SK-N-SH (cell line): ENCODE measurements at regions not wholly inside any gene's neighbourhood (a gene's known extent, or its start where the extent isn't known, plus 50 kb on each side); places are given as distances from the start of the nearest gene placed in this dataset.

Experiments
- CTCF ChIA-PET: fragments of 300-600, 350-600 bp; formaldehyde crosslinking; extraction: SDS; loops from one replicate; lab custom pipeline; 2021; lab: Yijun Ruan, JAX
- POLR2A ChIA-PET: fragments of 350-600 bp; sonication (Branson Sonifier 250); formaldehyde crosslinking; extraction: SDS; loops from one replicate; lab custom pipeline; 2020; ENCODE audit warnings: antibody characterized with exemption, inconsistent platforms; lab: Yijun Ruan, JAX
- DNase-seq: peaks from one replicate; pipeline ENCODE4 v3.0.0; 2012
- H2AFZ ChIP-seq: fragments of 200-600 bp; sonication (generic); 2 replicates; pipeline ENCODE4 v1.8.1; 2016; ENCODE audit warnings: antibody characterized with exemption, mild to moderate bottlenecking, low read depth
- H3F3A ChIP-seq: fragments of 200-600 bp; sonication (generic); replicated peaks from 2 replicates; pipeline ENCODE3; 2016; ENCODE audit warnings: antibody characterized with exemption, mild to moderate bottlenecking; ENCODE audit not compliant: insufficient read depth
- H3K27ac ChIP-seq, 2 experiments: fragments of 200-500 bp in 1 of 2; fragments of 200-600 bp in 1 of 2; sonication (Bioruptor generic) in 1 of 2; sonication (generic), shearing (Covaris generic) in 1 of 2; 2 replicates each; pipeline versions ENCODE4 v1.5.1 to v1.6.1; 2014 to 2016; ENCODE audit warnings: low read depth in 2 of 2, inconsistent platforms in 1 of 2, low read length in 1 of 2, mild to moderate bottlenecking in 1 of 2, mixed read lengths in 1 of 2
- H3K27me3 ChIP-seq: fragments of 200-600 bp; sonication (generic), shearing (Covaris generic); 2 replicates; pipeline ENCODE4 v1.6.1; 2016; ENCODE audit warnings: mixed run types; ENCODE audit not compliant: insufficient read depth
- H3K36me3 ChIP-seq, 2 experiments: fragments of 200-500 bp in 1 of 2; fragments of 200-600 bp in 1 of 2; sonication (Bioruptor generic) in 1 of 2; sonication (generic) in 1 of 2; replicated peaks in 1 of 2; 2 replicates each; pipeline versions ENCODE3 to v1.5.1; 2014 to 2016; ENCODE audit warnings: low read length in 1 of 2, mild to moderate bottlenecking in 1 of 2; ENCODE audit not compliant: insufficient read depth in 2 of 2, control insufficient read depth in 1 of 2
- H3K4me1 ChIP-seq, 2 experiments: fragments of 200-500 bp in 1 of 2; fragments of 200-600 bp in 1 of 2; sonication (Bioruptor generic) in 1 of 2; sonication (generic), shearing (Covaris generic) in 1 of 2; 2 replicates each; pipeline versions ENCODE4 v1.5.1 to v1.6.1; 2014 to 2016; ENCODE audit warnings: low read depth in 1 of 2, low read length in 1 of 2, mixed run types in 1 of 2; ENCODE audit not compliant: insufficient read depth in 2 of 2, control insufficient read depth in 1 of 2
- H3K4me2 ChIP-seq: fragments of 200-600 bp; sonication (generic), shearing (Covaris generic); 2 replicates; pipeline ENCODE4 v1.6.1; 2017; ENCODE audit warnings: mixed run types
- H3K4me3 ChIP-seq, 2 experiments: fragments of 200-500 bp in 1 of 2; fragments of 200-600 bp in 1 of 2; sonication (Bioruptor generic) in 1 of 2; sonication (generic), shearing (Covaris generic) in 1 of 2; 2 replicates each; pipeline versions ENCODE4 v1.5.1 to v1.8.1; 2014 to 2016; ENCODE audit warnings: low read depth in 2 of 2, inconsistent platforms in 1 of 2, low read length in 1 of 2, mild to moderate bottlenecking in 1 of 2, mixed read lengths in 1 of 2, moderate library complexity in 1 of 2
- H3K79me2 ChIP-seq: fragments of 200-600 bp; sonication (generic); 2 replicates; pipeline ENCODE4 v1.8.1; 2017; ENCODE audit warnings: mild to moderate bottlenecking; ENCODE audit not compliant: insufficient read depth
- H3K9ac ChIP-seq: fragments of 200-600 bp; sonication (generic); 2 replicates; pipeline ENCODE4 v1.6.1; 2017; ENCODE audit warnings: mixed run types
- H3K9me2 ChIP-seq: fragments of 200-600 bp; sonication (generic); 2 replicates; pipeline ENCODE4 v1.6.1; 2017; ENCODE audit warnings: mixed run types
- H3K9me3 ChIP-seq: fragments of 200-600 bp; sonication (generic); 2 replicates; pipeline ENCODE4 v1.6.1; 2017; ENCODE audit warnings: mixed run types, mild to moderate bottlenecking, moderate library complexity
- H4K20me1 ChIP-seq: fragments of 200-600 bp; sonication (generic); 2 replicates; pipeline ENCODE4 v1.6.1; 2017; ENCODE audit warnings: mild to moderate bottlenecking, mixed run types; ENCODE audit not compliant: insufficient read depth
- CHD2 ChIP-seq: fragments of 150-350 bp; IDR thresholded peaks from 2 replicates; pipeline ENCODE4 v1.6.1; 2018; ENCODE audit warnings: low read length; ENCODE audit not compliant: partially characterized antibody
- FOXJ3 ChIP-seq: sonication (generic); formaldehyde crosslinking; IDR thresholded peaks from 2 replicates; pipeline ENCODE4 v1.5.1; 2020; ENCODE audit warnings: mild to moderate bottlenecking, missing genetic modification reagents
- FOXM1 ChIP-seq: IDR thresholded peaks from 2 replicates; pipeline ENCODE4 v1.4.0; 2012; ENCODE audit warnings: low read depth, mild to moderate bottlenecking
- GABPA ChIP-seq: IDR thresholded peaks from 2 replicates; pipeline ENCODE4 v1.4.0; 2012; ENCODE audit warnings: low read depth, mild to moderate bottlenecking
- GATA2 ChIP-seq: sonication (generic); formaldehyde crosslinking; IDR thresholded peaks from 2 replicates; pipeline ENCODE4 v1.5.0; 2020; ENCODE audit warnings: mild to moderate bottlenecking, missing genetic modification reagents
- JUND ChIP-seq: IDR thresholded peaks from 2 replicates; pipeline ENCODE4 v1.4.0; 2012
- MXI1 ChIP-seq: IDR thresholded peaks from 2 replicates; pipeline ENCODE4 v1.6.1; 2012; ENCODE audit warnings: mild to moderate bottlenecking, low read depth, low read length, improper control_type of control experiment
- NFIC ChIP-seq: IDR thresholded peaks from 2 replicates; pipeline ENCODE4 v1.4.0; 2012; ENCODE audit warnings: borderline replicate concordance
- NRF1 ChIP-seq: IDR thresholded peaks from 2 replicates; pipeline ENCODE4 v1.6.1; 2012; ENCODE audit warnings: low read depth, mild to moderate bottlenecking, low read length
- TAF1 ChIP-seq: IDR thresholded peaks from 2 replicates; pipeline ENCODE4 v1.6.1; 2012; ENCODE audit warnings: low read depth, mild to moderate bottlenecking, low read length, moderate library complexity, borderline replicate concordance
- TEAD4 ChIP-seq: IDR thresholded peaks from 2 replicates; pipeline ENCODE4 v1.4.0; 2012; ENCODE audit warnings: mild to moderate bottlenecking, borderline replicate concordance; ENCODE audit not compliant: insufficient read depth
- USF2 ChIP-seq: fragments of 150-350 bp; IDR thresholded peaks from 2 replicates; pipeline ENCODE4 v1.6.1; 2017; ENCODE audit warnings: antibody characterized with exemption, low read length, low read depth, borderline replicate concordance
- WGBS: methylation state at CpG from one replicate; pipeline ENCODE4 v1.1.6; 2017; ENCODE audit warnings: low lambda C conversion rate; 5-methylcytosine and 5-hydroxymethylcytosine counted together

GRCh38 chr18:38023871-38024270 lies 458.3 kb upstream of the CELF4 start (continued):
- TF ChIP-seq TEAD4: no peak
- TF ChIP-seq NFIC: no peak
- TF ChIP-seq NRF1: no peak

GRCh38 chr18:38022234-38022633 lies 456.6 kb upstream of the CELF4 start:
- Histone ChIP-seq H4K20me1 (no peaks in the 10 kb centered on the region), H3K79me2 (no peaks in the 10 kb centered on the region), H3K4me1 (no peaks in the 10 kb centered on the region; a peak in 1 of 4 replicates), H3K27me3 (no peaks in the 10 kb centered on the region), H3K36me3 (no peaks in the 10 kb centered on the region), H3F3A (no peaks in the 10 kb centered on the region), H3K4me2 (no peak overlapping the region), H3K27ac (no peak overlapping the region), H3K9me2 (no peaks in the 10 kb centered on the region), H3K4me3 (no peak overlapping the region), H3K9me3 (no peaks in the 10 kb centered on the region), H3K9ac (no peak overlapping the region), H2AFZ (no peak overlapping the region)
- peak; percentile 16 for DNase-seq
- WGBS: 11% methylated on average over 4 of the region's 4 CpGs
- no peak for TF ChIP-seq TAF1
- no peak for TF ChIP-seq FOXM1
- TF ChIP-seq JUND: no peak
- peak; percentile 60 for TF ChIP-seq GATA2 (CRISPR knock-in tag)
- CTCF ChIA-PET: no interaction called here
- POLR2A ChIA-PET: no interaction called here

- no peak overlapping the region for H3K9ac ChIP-seq
- no peaks in the 10 kb centered on the region for H3K27me3 ChIP-seq
- H2AFZ ChIP-seq: no peak overlapping the region
- no peak overlapping the region for H3K4me3 ChIP-seq
- no peak overlapping the region for H3K4me2 ChIP-seq
- no peaks in the 10 kb centered on the region for H4K20me1 ChIP-seq
- WGBS: 7% methylated on average over 2 of the region's 2 CpGs
- no peaks in the 10 kb centered on the region for H3K9me2 ChIP-seq
- no peaks in the 10 kb centered on the region; a peak in 1 of 4 replicates for H3K4me1 ChIP-seq
- H3K36me3 ChIP-seq: no peaks in the 10 kb centered on the region
- H3K9me3 ChIP-seq: no peaks in the 10 kb centered on the region
- no peak for DNase-seq
- CTCF ChIA-PET: interaction anchor here (0.6 to 1.1 kb wide), 2 partner anchors 24 to 189 kb away, joined by 3 read pairs; no protein-coding TSS in a partner anchor
- H3F3A ChIP-seq: no peaks in the 10 kb centered on the region
- H3K79me2 ChIP-seq: no peaks in the 10 kb centered on the region
- TF ChIP-seq CHD2: no peak
- no peak for TF ChIP-seq USF2
- no peak for TF ChIP-seq FOXJ3 (CRISPR knock-in tag)
- TF ChIP-seq GABPA: no peak
- TF ChIP-seq NRF1: no peak
- TF ChIP-seq MXI1: no peak
- TF ChIP-seq, all 33 proteins: peak for 0
- H3K27ac ChIP-seq: no peak overlapping the region
- POLR2A ChIA-PET: no interaction called here
Measured at GRCh38 chr18:38019292-38019691, 453.7 kb upstream of the CELF4 start.
